GM23248 (cell line): ENCODE measurements at regions not wholly inside any gene's neighbourhood (a gene's known extent, or its start where the extent isn't known, plus 50 kb on each side); places are given as distances from the start of the nearest gene placed in this dataset.

Experiments used
- DNase-seq: peaks from one replicate; pipeline ENCODE4 v3.0.0-alpha.2; 2015
- H2AFZ ChIP-seq: fragments of 200-600 bp; sonication (generic); 2 replicates; pipeline ENCODE4 v1.6.1; 2016; ENCODE audit warnings: antibody characterized with exemption
- H3F3A ChIP-seq: fragments of 200-600 bp; sonication (generic); 2 replicates; pipeline ENCODE4 v1.6.1; 2016; ENCODE audit warnings: mild to moderate bottlenecking, antibody characterized with exemption, mixed run types; ENCODE audit not compliant: insufficient read depth
- H3K27ac ChIP-seq: fragments of 200-600 bp; sonication (generic); 2 replicates; pipeline ENCODE4 v1.5.1; 2016; ENCODE audit warnings: mild to moderate bottlenecking
- H3K27me3 ChIP-seq: fragments of 200-600 bp; sonication (generic); replicated peaks from 2 replicates; pipeline ENCODE4 v1.6.1; 2016; ENCODE audit warnings: mild to moderate bottlenecking; ENCODE audit not compliant: insufficient read depth
- H3K36me3 ChIP-seq: fragments of 200-600 bp; sonication (generic); 2 replicates; pipeline ENCODE4 v1.6.1; 2016; ENCODE audit warnings: low read depth, mild to moderate bottlenecking
- H3K4me1 ChIP-seq: fragments of 200-600 bp; sonication (generic); 2 replicates; pipeline ENCODE4 v1.6.1; 2016; ENCODE audit warnings: mild to moderate bottlenecking; ENCODE audit not compliant: insufficient read depth
- H3K4me2 ChIP-seq: fragments of 200-600 bp; sonication (generic); one replicate; pipeline ENCODE4 v1.6.1; 2016; ENCODE audit warnings: mild to moderate bottlenecking; ENCODE audit not compliant: unreplicated experiment
- H3K4me3 ChIP-seq: fragments of 200-600 bp; sonication (generic); 2 replicates; pipeline ENCODE4 v1.5.1; 2016; ENCODE audit warnings: mild to moderate bottlenecking
- H3K79me2 ChIP-seq: fragments of 200-600 bp; sonication (generic); 2 replicates; pipeline ENCODE4 v1.6.1; 2016; ENCODE audit warnings: mild to moderate bottlenecking; ENCODE audit not compliant: insufficient read depth
- H3K9ac ChIP-seq: fragments of 200-600 bp; sonication (generic); 2 replicates; pipeline ENCODE4 v1.6.1; 2016; ENCODE audit warnings: mild to moderate bottlenecking
- H3K9me2 ChIP-seq: fragments of 200-600 bp; sonication (generic); 2 replicates; pipeline ENCODE4 v1.6.1; 2016; ENCODE audit warnings: mixed run types, mild to moderate bottlenecking, moderate library complexity; ENCODE audit not compliant: insufficient read depth
- H3K9me3 ChIP-seq: fragments of 200-600 bp; sonication (generic); one replicate; pipeline ENCODE4 v1.6.1; 2017; ENCODE audit warnings: low read depth
- H4K20me1 ChIP-seq: fragments of 200-600 bp; sonication (generic); 2 replicates; pipeline ENCODE4 v1.6.0; 2016; ENCODE audit not compliant: insufficient read depth
- EZH2 ChIP-seq: fragments of 200-600 bp; sonication (generic); IDR thresholded peaks from 2 replicates; pipeline ENCODE4 v1.6.1; 2018; ENCODE audit warnings: antibody characterized with exemption, mild to moderate bottlenecking; ENCODE audit not compliant: insufficient read depth, poor library complexity, severe bottlenecking
- EZH2phosphoT487 ChIP-seq: fragments of 200-600 bp; sonication (generic); IDR thresholded peaks from 2 replicates; pipeline ENCODE4 v1.6.1; 2018; ENCODE audit warnings: antibody characterized with exemption, moderate library complexity, mild to moderate bottlenecking, low read depth; ENCODE audit not compliant: insufficient read depth
- WGBS, 2 experiments: methylation state at CpG; one replicate each; pipeline ENCODE4 v1.1.6; 2015 to 2017; ENCODE audit warnings: low lambda C conversion rate in 2 of 2, low coverage in 1 of 2; ENCODE audit errors: missing lambda C conversion rate in 2 of 2; 5-methylcytosine and 5-hydroxymethylcytosine counted together
- in situ Hi-C: fragments of 300-500 bp; cut with MboI; formaldehyde crosslinking; loops from 2 replicates; pipeline ENCODE4 v1.15.0; 2020

- no peaks in the 10 kb centered on the region for H3K9me2 ChIP-seq
- DNase-seq, result no peak
- in situ Hi-C loops, result no loop called here
- no peak overlapping the region for H2AFZ ChIP-seq
- H3K27me3 ChIP-seq, result no peaks in the 10 kb centered on the region
- no peaks in the 10 kb centered on the region for H3K4me1 ChIP-seq
- H3K36me3 ChIP-seq, result no peaks in the 10 kb centered on the region
- H3K27ac ChIP-seq, result no peak overlapping the region
- H3K79me2 ChIP-seq, result no peaks in the 10 kb centered on the region
- H3K4me3 ChIP-seq, result no peak overlapping the region
- no peaks in the 10 kb centered on the region for H3F3A ChIP-seq
- no peaks in the 10 kb centered on the region for H4K20me1 ChIP-seq
- H3K4me2 ChIP-seq, result no peak overlapping the region
- no peak for TF ChIP-seq EZH2phosphoT487
- no peak for TF ChIP-seq EZH2
- H3K9me3 ChIP-seq, result no peaks in the 10 kb centered on the region
- H3K9ac ChIP-seq, result no peak overlapping the region
- WGBS, 2 experiments, result 33 to 45% methylated on average over 2 of the region's 2 CpGs
These were observed 349.1 kb upstream of the TPK1 start for GRCh38 chr7:145184956-145185355.

DNA sequence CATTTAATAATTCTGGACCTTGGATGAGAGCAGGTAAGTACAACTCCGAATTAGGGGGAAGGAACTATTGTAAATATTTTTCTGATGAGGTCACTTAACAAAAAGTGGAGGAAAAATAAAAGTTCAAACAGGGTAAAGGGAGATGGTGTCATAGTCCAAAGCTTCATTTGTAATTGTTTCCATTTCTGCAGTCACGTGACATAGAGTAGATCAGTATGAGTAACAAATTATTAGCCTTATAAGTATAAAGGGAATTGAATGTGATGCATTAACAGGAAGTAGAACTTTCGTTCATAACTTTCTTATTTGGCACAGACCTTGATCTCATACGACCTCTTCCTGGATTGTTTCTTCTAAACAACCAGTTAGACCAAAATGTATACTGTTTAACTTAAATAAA is 347.2 kb upstream of the TPK1 start:
- in situ Hi-C loops, result no loop called here

GRCh38 chr7:145175366-145175765 is 339.5 kb upstream of the TPK1 start:
- H3K36me3 ChIP-seq, result no peaks in the 10 kb centered on the region
- no peaks in the 10 kb centered on the region for H3K9me2 ChIP-seq
- H3K27me3 ChIP-seq, result no peaks in the 10 kb centered on the region
- no peak overlapping the region for H2AFZ ChIP-seq
- H3K27ac ChIP-seq, result no peak overlapping the region
- H4K20me1 ChIP-seq, result no peaks in the 10 kb centered on the region
- TF ChIP-seq EZH2phosphoT487 (no peak), EZH2 (no peak)
- DNase-seq, result no peak
- H3K9ac ChIP-seq, result no peak overlapping the region
- in situ Hi-C loops, result no loop called here
- no peaks in the 10 kb centered on the region for H3K4me1 ChIP-seq
- H3K4me2 ChIP-seq, result no peak overlapping the region
- H3K9me3 ChIP-seq, result no peaks in the 10 kb centered on the region
- H3K4me3 ChIP-seq, result no peak overlapping the region
- no peaks in the 10 kb centered on the region for H3F3A ChIP-seq
- 5 to 8% methylated on average over 2 of the region's 2 CpGs for WGBS, 2 experiments
- H3K79me2 ChIP-seq, result no peaks in the 10 kb centered on the region

More for the DNA sequence above, 347.2 kb upstream of the TPK1 start:
- no peaks in the 10 kb centered on the region for H4K20me1 ChIP-seq
- H3K27ac ChIP-seq, result no peak overlapping the region
- no peaks in the 10 kb centered on the region for H3K9me2 ChIP-seq
- WGBS, 2 experiments, result 7 to 8% methylated on average over 4 of the region's 4 CpGs
- H3K9ac ChIP-seq, result no peak overlapping the region
- no peaks in the 10 kb centered on the region for H3K27me3 ChIP-seq
- H3K4me3 ChIP-seq, result no peak overlapping the region
- no peaks in the 10 kb centered on the region for H3K4me1 ChIP-seq
- H3K36me3 ChIP-seq, result no peaks in the 10 kb centered on the region
- no peaks in the 10 kb centered on the region for H3K79me2 ChIP-seq
- no peaks in the 10 kb centered on the region for H3K9me3 ChIP-seq
- no peaks in the 10 kb centered on the region for H3F3A ChIP-seq
- TF ChIP-seq EZH2, result no peak
- no peak for TF ChIP-seq EZH2phosphoT487
- no peak overlapping the region for H3K4me2 ChIP-seq
- no peak for DNase-seq
- H2AFZ ChIP-seq, result no peak overlapping the region

GRCh38 chr7:145169908-145170307 is 334.1 kb upstream of the TPK1 start:
- Histone ChIP-seq H3K9me2 (no peaks in the 10 kb centered on the region), H3K9me3 (no peaks in the 10 kb centered on the region), H3F3A (no peaks in the 10 kb centered on the region), H3K4me2 (no peak overlapping the region), H3K4me3 (no peak overlapping the region), H3K36me3 (no peaks in the 10 kb centered on the region), H3K27ac (no peak overlapping the region), H2AFZ (no peak overlapping the region), H3K27me3 (no peaks in the 10 kb centered on the region), H4K20me1 (no peaks in the 10 kb centered on the region), H3K4me1 (no peaks in the 10 kb centered on the region), H3K79me2 (no peaks in the 10 kb centered on the region), H3K9ac (no peak overlapping the region)
- 8 to 10% methylated on average over 3 of the region's 3 CpGs for WGBS, 2 experiments
- TF ChIP-seq EZH2, result no peak
- TF ChIP-seq EZH2phosphoT487, result no peak
- DNase-seq, result no peak
- in situ Hi-C loops, result no loop called here

GRCh38 chr7:145168879-145169278 is 333.0 kb upstream of the TPK1 start:
- no peaks in the 10 kb centered on the region for H3K9me2 ChIP-seq
- no peaks in the 10 kb centered on the region for H3K27me3 ChIP-seq
- TF ChIP-seq EZH2phosphoT487, result no peak
- no peak for TF ChIP-seq EZH2
- no peaks in the 10 kb centered on the region for H3K4me1 ChIP-seq
- no peaks in the 10 kb centered on the region for H3K36me3 ChIP-seq
- H3K79me2 ChIP-seq, result no peaks in the 10 kb centered on the region
- H4K20me1 ChIP-seq, result no peaks in the 10 kb centered on the region
- DNase-seq, result no peak
- no peaks in the 10 kb centered on the region for H3K9me3 ChIP-seq
- H2AFZ ChIP-seq, result no peak overlapping the region
- H3K9ac ChIP-seq, result no peak overlapping the region
- H3K27ac ChIP-seq, result no peak overlapping the region
- no peak overlapping the region for H3K4me3 ChIP-seq
- H3K4me2 ChIP-seq, result no peak overlapping the region
- H3F3A ChIP-seq, result no peaks in the 10 kb centered on the region
- WGBS, 2 experiments, result 44 to 50% methylated on average over 4 of the region's 4 CpGs
- in situ Hi-C loops, result no loop called here
